ENCODE measurements at regions not wholly inside any gene's neighbourhood (a gene's known extent, or its start where the extent isn't known, plus 50 kb on each side); places are given as distances from the start of the nearest gene placed in this dataset.

GRCh38 chr10:105759669-105760068 lies 1118.6 kb downstream of the SORCS3 start:
- no peaks in the 10 kb centered on the region for H3K4me1 ChIP-seq (ENCODE audit: control insufficient read depth in 3 of 3, insufficient read depth in 2 of 3, low read depth in 1 of 3, low read length in 2 of 3)
- H3K27me3 ChIP-seq (ENCODE audit: control insufficient read depth in 3 of 3, insufficient read depth in 3 of 3, low read length in 3 of 3): no peaks in the 10 kb centered on the region
- no peak overlapping the region for H3K27ac ChIP-seq (ENCODE audit: low read depth in 1 of 3, low read length in 2 of 3)
- FAIRE-seq: no peak
- H3K4me3 ChIP-seq (ENCODE audit: low read depth in 1 of 3, low read length in 3 of 3): no peak overlapping the region
- no peaks in the 10 kb centered on the region for H3K9me3 ChIP-seq (ENCODE audit: control insufficient read depth in 2 of 2, insufficient read depth in 1 of 2, low read depth in 1 of 2, low read length in 1 of 2)
- 45 to 67% (median 58%) methylated on average over 3 of the region's 3 CpGs for WGBS, 3 donors
- H3K36me3 ChIP-seq (ENCODE audit: control insufficient read depth in 3 of 3, insufficient read depth in 2 of 3, low read depth in 1 of 3, low read length in 3 of 3): no peaks in the 10 kb centered on the region
- no peak for DNase-seq

GRCh38 chr10:105758209-105758998 lies 1117.3 kb downstream of the SORCS3 start:
- no peaks in the 10 kb centered on the region for H3K36me3 ChIP-seq (ENCODE audit: control insufficient read depth in 3 of 3, insufficient read depth in 2 of 3, low read depth in 1 of 3, low read length in 3 of 3)
- no peaks in the 10 kb centered on the region for H3K4me1 ChIP-seq (ENCODE audit: control insufficient read depth in 3 of 3, insufficient read depth in 2 of 3, low read depth in 1 of 3, low read length in 2 of 3)
- FAIRE-seq (no peak), DNase-seq (no peak)
- H3K27me3 ChIP-seq (ENCODE audit: control insufficient read depth in 3 of 3, insufficient read depth in 3 of 3, low read length in 3 of 3): no peaks in the 10 kb centered on the region
- no peak overlapping the region for H3K27ac ChIP-seq (ENCODE audit: low read depth in 1 of 3, low read length in 2 of 3)
- no peak overlapping the region for H3K4me3 ChIP-seq (ENCODE audit: low read depth in 1 of 3, low read length in 3 of 3)
- no peaks in the 10 kb centered on the region for H3K9me3 ChIP-seq (ENCODE audit: control insufficient read depth in 2 of 2, insufficient read depth in 1 of 2, low read depth in 1 of 2, low read length in 1 of 2)
- WGBS, 3 donors: 41 to 71% (median 50%) methylated on average over 2 of the region's 2 CpGs

GRCh38 chr10:105757302-105757701 lies 1116.2 kb downstream of the SORCS3 start:
- H3K4me1 ChIP-seq (ENCODE audit: control insufficient read depth in 3 of 3, insufficient read depth in 2 of 3, low read depth in 1 of 3, low read length in 2 of 3): no peaks in the 10 kb centered on the region
- H3K27ac ChIP-seq (ENCODE audit: low read depth in 1 of 3, low read length in 2 of 3): no peak overlapping the region
- no peaks in the 10 kb centered on the region for H3K36me3 ChIP-seq (ENCODE audit: control insufficient read depth in 3 of 3, insufficient read depth in 2 of 3, low read depth in 1 of 3, low read length in 3 of 3)
- H3K27me3 ChIP-seq (ENCODE audit: control insufficient read depth in 3 of 3, insufficient read depth in 3 of 3, low read length in 3 of 3): no peaks in the 10 kb centered on the region
- no peak for FAIRE-seq
- H3K4me3 ChIP-seq (ENCODE audit: low read depth in 1 of 3, low read length in 3 of 3): no peak overlapping the region
- H3K9me3 ChIP-seq (ENCODE audit: control insufficient read depth in 2 of 2, insufficient read depth in 1 of 2, low read depth in 1 of 2, low read length in 1 of 2): no peaks in the 10 kb centered on the region
- WGBS, 3 donors: 77 to 83% (median 77%) methylated on average over 4 of the region's 4 CpGs
- DNase-seq: no peak

- FAIRE-seq: no peak
- Histone ChIP-seq H3K27ac (ENCODE audit: low read depth in 1 of 3, low read length in 2 of 3) (no peak overlapping the region), H3K9me3 (ENCODE audit: control insufficient read depth in 2 of 2, insufficient read depth in 1 of 2, low read depth in 1 of 2, low read length in 1 of 2) (no peaks in the 10 kb centered on the region), H3K27me3 (ENCODE audit: control insufficient read depth in 3 of 3, insufficient read depth in 3 of 3, low read length in 3 of 3) (no peaks in the 10 kb centered on the region), H3K4me1 (ENCODE audit: control insufficient read depth in 3 of 3, insufficient read depth in 2 of 3, low read depth in 1 of 3, low read length in 2 of 3) (no peaks in the 10 kb centered on the region), H3K4me3 (ENCODE audit: low read depth in 1 of 3, low read length in 3 of 3) (no peak overlapping the region), H3K36me3 (ENCODE audit: control insufficient read depth in 3 of 3, insufficient read depth in 2 of 3, low read depth in 1 of 3, low read length in 3 of 3) (no peaks in the 10 kb centered on the region)
- DNase-seq: peak in 1 of 2 donors; percentile 21
- WGBS, 3 donors: 14 to 47% (median 26%) methylated on average over 3 of the region's 3 CpGs
These were observed 1115.3 kb downstream of the SORCS3 start for GRCh38 chr10:105756386-105756785.

- FAIRE-seq: no peak
- Histone ChIP-seq H3K36me3 (ENCODE audit: control insufficient read depth in 3 of 3, insufficient read depth in 2 of 3, low read depth in 1 of 3, low read length in 3 of 3) (no peaks in the 10 kb centered on the region), H3K9me3 (ENCODE audit: control insufficient read depth in 2 of 2, insufficient read depth in 1 of 2, low read depth in 1 of 2, low read length in 1 of 2) (no peaks in the 10 kb centered on the region), H3K4me3 (ENCODE audit: low read depth in 1 of 3, low read length in 3 of 3) (no peak overlapping the region), H3K27me3 (ENCODE audit: control insufficient read depth in 3 of 3, insufficient read depth in 3 of 3, low read length in 3 of 3) (no peaks in the 10 kb centered on the region), H3K27ac (ENCODE audit: low read depth in 1 of 3, low read length in 2 of 3) (no peak overlapping the region), H3K4me1 (ENCODE audit: control insufficient read depth in 3 of 3, insufficient read depth in 2 of 3, low read depth in 1 of 3, low read length in 2 of 3) (no peaks in the 10 kb centered on the region)
- 35 to 59% (median 52%) methylated on average over 1 of the region's 1 CpG for WGBS, 3 donors
- no peak for DNase-seq
These were observed 1110.6 kb downstream of the SORCS3 start for GRCh38 chr10:105751688-105752087.

- H3K36me3 ChIP-seq (ENCODE audit: control insufficient read depth in 3 of 3, insufficient read depth in 2 of 3, low read depth in 1 of 3, low read length in 3 of 3): no peaks in the 10 kb centered on the region
- WGBS, 3 donors: 65 to 81% (median 77%) methylated on average over 6 of the region's 6 CpGs
- no peaks in the 10 kb centered on the region for H3K9me3 ChIP-seq (ENCODE audit: control insufficient read depth in 2 of 2, insufficient read depth in 1 of 2, low read depth in 1 of 2, low read length in 1 of 2)
- no peaks in the 10 kb centered on the region for H3K4me1 ChIP-seq (ENCODE audit: control insufficient read depth in 3 of 3, insufficient read depth in 2 of 3, low read depth in 1 of 3, low read length in 2 of 3)
- no peak for DNase-seq
- FAIRE-seq: no peak
- no peak overlapping the region for H3K4me3 ChIP-seq (ENCODE audit: low read depth in 1 of 3, low read length in 3 of 3)
- H3K27ac ChIP-seq (ENCODE audit: low read depth in 1 of 3, low read length in 2 of 3): no peak overlapping the region
- H3K27me3 ChIP-seq (ENCODE audit: control insufficient read depth in 3 of 3, insufficient read depth in 3 of 3, low read length in 3 of 3): no peaks in the 10 kb centered on the region
These were observed 1104.6 kb downstream of the SORCS3 start for GRCh38 chr10:105745596-105746148.

GRCh38 chr10:105743343-105744056 lies 1102.4 kb downstream of the SORCS3 start:
- FAIRE-seq (no peak), DNase-seq (no peak)
- Histone ChIP-seq H3K27ac (ENCODE audit: low read depth in 1 of 3, low read length in 2 of 3) (no peak overlapping the region), H3K9me3 (ENCODE audit: control insufficient read depth in 2 of 2, insufficient read depth in 1 of 2, low read depth in 1 of 2, low read length in 1 of 2) (no peaks in the 10 kb centered on the region), H3K4me1 (ENCODE audit: control insufficient read depth in 3 of 3, insufficient read depth in 2 of 3, low read depth in 1 of 3, low read length in 2 of 3) (no peaks in the 10 kb centered on the region), H3K4me3 (ENCODE audit: low read depth in 1 of 3, low read length in 3 of 3) (no peak overlapping the region), H3K36me3 (ENCODE audit: control insufficient read depth in 3 of 3, insufficient read depth in 2 of 3, low read depth in 1 of 3, low read length in 3 of 3) (no peaks in the 10 kb centered on the region), H3K27me3 (ENCODE audit: control insufficient read depth in 3 of 3, insufficient read depth in 3 of 3, low read length in 3 of 3) (no peaks in the 10 kb centered on the region)
- 72 to 79% (median 75%) methylated on average over 4 of the region's 4 CpGs for WGBS, 3 donors

- DNase-seq: no peak
- WGBS, 3 donors: 82 to 95% (median 87%) methylated on average over 1 of the region's 1 CpG
- FAIRE-seq: no peak
- no peaks in the 10 kb centered on the region for H3K4me1 ChIP-seq (ENCODE audit: control insufficient read depth in 3 of 3, insufficient read depth in 2 of 3, low read depth in 1 of 3, low read length in 2 of 3)
- H3K36me3 ChIP-seq (ENCODE audit: control insufficient read depth in 3 of 3, insufficient read depth in 2 of 3, low read depth in 1 of 3, low read length in 3 of 3): no peaks in the 10 kb centered on the region
- no peak overlapping the region for H3K4me3 ChIP-seq (ENCODE audit: low read depth in 1 of 3, low read length in 3 of 3)
- H3K27ac ChIP-seq (ENCODE audit: low read depth in 1 of 3, low read length in 2 of 3): no peak overlapping the region
- no peaks in the 10 kb centered on the region for H3K9me3 ChIP-seq (ENCODE audit: control insufficient read depth in 2 of 2, insufficient read depth in 1 of 2, low read depth in 1 of 2, low read length in 1 of 2)
- no peaks in the 10 kb centered on the region for H3K27me3 ChIP-seq (ENCODE audit: control insufficient read depth in 3 of 3, insufficient read depth in 3 of 3, low read length in 3 of 3)
These were observed 1101.8 kb downstream of the SORCS3 start for GRCh38 chr10:105742923-105743322.
